Mammary epithelial cell (primary cell): ENCODE measurements at regions not wholly inside any gene's neighbourhood (a gene's known extent, or its start where the extent isn't known, plus 50 kb on each side); places are given as distances from the start of the nearest gene placed in this dataset.

Experiments
- EZH2 ChIP-seq: IDR thresholded peaks from 2 replicates; pipeline ENCODE4 v1.6.1; 2012; ENCODE audit warnings: low read length, inconsistent platforms, borderline replicate concordance
- TF ChIP-seq, protein P1 (sequence below), 2 donors: IDR thresholded peaks in 1 of 2; conservative IDR thresholded peaks in 1 of 2; 2 replicates each; pipeline ENCODE4 v1.5.1; 2011 to 2012; ENCODE audit warnings: inconsistent platforms in 2 of 2, low read length in 2 of 2, mild to moderate bottlenecking in 2 of 2, control low read depth in 1 of 2, low read depth in 1 of 2; ENCODE audit not compliant: insufficient read depth in 1 of 2; ENCODE audit errors: extremely low read depth in 1 of 2

DNA sequence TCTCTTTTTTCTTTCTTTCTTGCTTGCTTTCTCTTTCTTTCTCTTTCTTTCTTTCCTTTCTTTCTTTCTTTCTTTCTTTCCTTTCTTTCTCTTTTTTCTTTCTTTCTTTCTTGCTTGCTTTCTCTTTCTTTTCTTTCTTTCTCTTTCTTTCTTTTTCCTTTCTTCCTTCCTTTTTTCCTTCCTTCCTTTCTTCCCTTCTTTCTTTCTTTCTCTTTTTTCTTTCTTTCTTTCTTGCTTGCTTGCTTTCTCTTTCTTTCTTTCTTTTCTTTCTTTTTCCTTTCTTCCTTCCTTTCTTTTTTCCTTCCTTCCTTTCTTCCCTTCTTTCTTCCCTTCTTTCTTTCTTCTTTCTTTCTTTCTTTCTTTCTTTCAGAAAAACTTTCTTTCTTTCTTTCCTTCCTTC is 108.1 kb upstream of the SHOX start:
- TF ChIP-seq, protein P1, sequence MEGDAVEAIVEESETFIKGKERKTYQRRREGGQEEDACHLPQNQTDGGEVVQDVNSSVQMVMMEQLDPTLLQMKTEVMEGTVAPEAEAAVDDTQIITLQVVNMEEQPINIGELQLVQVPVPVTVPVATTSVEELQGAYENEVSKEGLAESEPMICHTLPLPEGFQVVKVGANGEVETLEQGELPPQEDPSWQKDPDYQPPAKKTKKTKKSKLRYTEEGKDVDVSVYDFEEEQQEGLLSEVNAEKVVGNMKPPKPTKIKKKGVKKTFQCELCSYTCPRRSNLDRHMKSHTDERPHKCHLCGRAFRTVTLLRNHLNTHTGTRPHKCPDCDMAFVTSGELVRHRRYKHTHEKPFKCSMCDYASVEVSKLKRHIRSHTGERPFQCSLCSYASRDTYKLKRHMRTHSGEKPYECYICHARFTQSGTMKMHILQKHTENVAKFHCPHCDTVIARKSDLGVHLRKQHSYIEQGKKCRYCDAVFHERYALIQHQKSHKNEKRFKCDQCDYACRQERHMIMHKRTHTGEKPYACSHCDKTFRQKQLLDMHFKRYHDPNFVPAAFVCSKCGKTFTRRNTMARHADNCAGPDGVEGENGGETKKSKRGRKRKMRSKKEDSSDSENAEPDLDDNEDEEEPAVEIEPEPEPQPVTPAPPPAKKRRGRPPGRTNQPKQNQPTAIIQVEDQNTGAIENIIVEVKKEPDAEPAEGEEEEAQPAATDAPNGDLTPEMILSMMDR (conservative IDR thresholded peaks at IDR 0.05 in 1 of 2, IDR thresholded peaks at IDR 0.05 in 1 of 2; ENCODE audit: extremely low read depth in 1 of 2, insufficient read depth in 1 of 2, low read depth in 1 of 2, low read length in 2 of 2), result no peak
- no peak for TF ChIP-seq EZH2
